Skin of body (tissue), 2 donors: ENCODE measurements at regions not wholly inside any gene's neighbourhood (a gene's known extent, or its start where the extent isn't known, plus 50 kb on each side); places are given as distances from the start of the nearest gene placed in this dataset. TPM values are rescaled to one million over a fixed set of nuclear protein-coding genes. Genes with fewer than 3 reads are reported as not detected.

Experiments
- DNase-seq: peaks from one replicate; lab custom pipeline; 2025; lab: John Stamatoyannopoulos, UW
- small RNA-seq: library from RNA; depleted of rRNA; stranded (forward); fragments of <200 nt; gene quantifications from one replicate; pipeline ENCODE3, GENCODE V24; 2014; ENCODE audit warnings: low replicate concordance

GRCh38 chr5:156241266-156241665 lies 85.7 kb upstream of the SGCD start:
- DNase-seq, result peak; percentile 18

GRCh38 chr5:156245895-156246294 lies 81.1 kb upstream of the SGCD start:
- DNase-seq, result no peak

GRCh38 chr5:156251076-156251475 lies 75.9 kb upstream of the SGCD start:
- DNase-seq, result no peak

DNA sequence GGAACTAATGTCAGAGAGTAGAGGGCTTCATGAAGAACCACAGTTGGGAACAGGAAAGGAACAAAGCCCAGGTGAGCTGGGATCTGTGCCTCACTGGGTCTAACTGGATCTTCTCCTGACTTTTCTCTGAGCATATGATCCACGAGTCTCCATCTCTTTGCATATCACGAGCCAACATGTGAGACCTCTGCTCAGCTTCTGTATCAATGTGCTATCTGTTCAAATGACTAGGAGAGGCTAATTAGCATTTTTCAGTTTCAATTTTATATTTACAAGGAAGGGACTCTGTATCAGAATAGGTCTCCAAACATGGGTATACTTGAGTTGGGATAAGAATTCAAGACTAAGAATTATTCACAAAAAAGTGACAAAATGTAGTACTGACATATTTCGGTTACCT lies 73.8 kb upstream of the SGCD start:
- no peak for DNase-seq

DNA sequence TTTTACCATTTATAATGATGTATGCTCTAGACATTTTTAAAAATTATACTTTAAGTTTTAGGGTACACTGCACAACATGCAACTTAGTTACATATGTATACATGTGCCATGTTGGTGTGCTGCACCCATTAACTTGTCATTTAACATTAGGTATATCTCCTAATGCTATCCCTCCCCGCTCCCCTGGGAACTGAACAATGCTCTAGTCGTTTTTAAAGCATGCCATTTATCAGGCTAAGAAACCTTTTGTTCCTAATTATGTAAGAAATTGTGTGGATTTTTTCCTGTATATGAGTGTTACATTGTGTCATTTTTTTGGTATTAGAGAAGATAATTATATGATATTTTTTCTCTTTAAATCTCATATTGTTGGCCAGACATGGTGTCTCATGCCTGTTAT lies 72.8 kb upstream of the SGCD start:
- DNase-seq, result no peak

DNA sequence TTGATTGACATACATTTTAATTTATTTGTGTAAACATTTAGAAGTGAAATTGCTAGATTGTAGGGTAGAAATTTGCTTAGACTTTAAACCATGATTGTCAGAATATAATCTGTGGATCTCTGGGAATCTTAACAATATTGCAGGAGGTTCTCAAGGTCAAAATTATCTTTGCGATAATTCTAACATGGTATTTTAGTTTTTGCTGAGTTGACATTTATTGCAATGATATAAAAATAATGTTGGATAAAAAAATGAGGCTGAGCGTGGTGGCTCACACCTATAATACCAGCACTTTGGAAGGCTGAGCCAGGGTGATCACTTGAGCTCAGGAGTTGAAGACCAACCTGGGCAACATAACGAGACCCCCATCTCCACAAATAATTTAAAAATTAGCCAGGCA lies 70.3 kb upstream of the SGCD start:
- no peak for DNase-seq

DNA sequence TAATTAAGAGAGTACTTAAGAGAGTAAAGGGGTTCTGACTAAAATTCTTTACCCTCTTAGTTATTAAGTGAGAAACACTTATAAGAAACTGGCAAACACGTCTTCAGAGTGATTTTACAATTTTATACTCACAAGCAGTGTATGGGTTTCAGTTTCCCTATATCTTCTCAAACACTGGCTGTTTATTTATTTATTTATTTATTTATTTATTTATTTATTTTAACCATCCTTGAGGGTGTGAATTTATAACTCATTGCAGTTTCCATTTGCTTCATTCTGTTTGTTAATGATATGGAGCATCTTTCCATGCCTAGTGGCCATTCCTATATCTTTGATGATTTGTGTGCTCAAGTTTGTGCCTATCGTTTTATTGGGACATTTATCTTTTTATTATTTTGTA lies 68.0 kb upstream of the SGCD start:
- DNase-seq, result no peak

GRCh38 chr5:156259618-156260017 lies 67.3 kb upstream of the SGCD start:
- no peak for DNase-seq

DNA sequence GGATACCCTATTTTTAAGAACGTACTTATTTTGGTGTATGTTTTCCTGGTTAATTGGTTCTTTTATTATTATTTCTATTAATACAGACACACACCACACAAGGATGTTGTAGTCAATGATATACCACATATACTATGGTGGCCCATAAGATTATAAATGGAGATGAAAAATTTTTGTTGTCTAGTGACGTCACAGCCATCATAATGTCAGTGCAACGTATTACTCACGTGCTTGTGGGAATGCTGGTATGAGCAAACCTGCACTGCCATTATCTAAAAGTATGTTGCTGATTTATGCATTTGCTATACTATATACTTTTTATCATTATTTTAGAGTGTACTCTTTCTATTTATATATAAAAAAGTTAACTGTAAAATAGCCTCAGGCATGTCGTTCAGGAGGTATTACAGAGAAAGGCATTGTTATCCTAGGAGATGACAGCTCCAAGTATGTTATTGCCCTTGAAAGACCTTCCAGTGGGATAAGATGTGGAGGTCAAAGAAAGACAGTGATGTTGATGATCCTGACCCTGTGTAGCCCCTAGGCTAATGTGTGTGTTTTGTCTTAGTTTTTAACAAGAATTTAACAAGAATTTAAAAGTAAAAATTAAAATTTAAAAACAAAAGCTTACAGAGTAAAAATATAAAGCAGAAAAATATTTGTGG lies 65.6 kb upstream of the SGCD start:
- DNase-seq, result no peak

DNA sequence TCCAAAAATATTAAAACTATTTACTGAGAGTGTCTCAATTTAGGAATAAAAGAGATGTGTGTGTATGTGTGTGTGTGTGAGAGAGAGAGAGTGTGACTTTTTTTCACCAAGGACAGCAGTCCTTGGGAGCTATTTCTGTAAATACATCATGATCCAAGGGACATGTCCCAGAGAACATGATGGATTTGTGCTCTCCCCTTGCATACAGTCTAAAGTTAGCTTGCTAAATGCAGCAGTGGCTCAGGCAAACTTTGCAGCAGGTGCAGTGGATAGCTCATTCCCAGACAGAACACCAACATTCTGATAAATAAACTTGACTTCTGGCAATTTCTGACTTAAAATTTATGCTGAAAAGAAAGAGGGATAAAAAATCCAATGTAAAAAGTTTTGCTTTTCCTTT lies 55.4 kb upstream of the SGCD start:
- no peak for DNase-seq

GRCh38 chr5:156272139-156272538 lies 54.8 kb upstream of the SGCD start:
- no peak for DNase-seq

DNA sequence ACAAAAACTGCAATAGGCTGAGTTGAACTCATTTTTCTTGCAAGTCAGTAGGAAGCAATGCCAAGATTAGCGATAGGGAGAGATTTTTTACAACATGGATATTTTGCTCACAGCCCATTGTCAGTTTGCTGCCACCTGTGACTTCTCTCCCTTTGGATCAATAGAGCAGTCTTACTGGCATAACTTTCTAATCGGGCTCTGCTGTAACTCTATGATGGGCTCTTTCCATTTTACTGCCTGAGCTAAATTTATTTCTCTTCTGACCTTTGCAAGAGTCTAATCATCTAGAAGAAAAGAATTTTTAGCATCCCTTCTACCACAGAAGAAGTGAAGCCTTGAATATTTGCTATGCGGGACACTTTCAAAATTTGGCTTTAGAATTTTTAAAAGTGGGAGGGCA lies 53.6 kb upstream of the SGCD start:
- DNase-seq, result no peak

GRCh38 chr5:156274453-156274852 lies 52.5 kb upstream of the SGCD start:
- no peak for DNase-seq

Small RNA genes lying in the stretch of these regions (small RNA-seq; reads per million reads assigned to genes)
- not detected for gene RNA5SP199
